A673 (cell line): ENCODE measurements at regions not wholly inside any gene's neighbourhood (a gene's known extent, or its start where the extent isn't known, plus 50 kb on each side); places are given as distances from the start of the nearest gene placed in this dataset.
"Not testable (repeated sequence)": the region's sequence is repeated elsewhere in the genome, so short reads cannot be mapped to it uniquely, and the experiment has no call there.

Experiments
- BruUV-seq: library from RNA; stranded (reverse); fragments of 400-500 nt; replicated peaks from 2 replicates; lab custom pipeline; 2021; lab: Mats Ljungman, UMichigan
- CTCF ChIA-PET: fragments of 300-600 bp; sonication (Branson Sonifier 250); formaldehyde crosslinking; loops from one replicate; lab custom pipeline; 2022; ENCODE audit warnings: antibody characterized with exemption; lab: Charles Lee
- POLR2A ChIA-PET: fragments of 300-600 bp; sonication (Branson Sonifier 250); formaldehyde crosslinking; loops from one replicate; lab custom pipeline; 2022; ENCODE audit warnings: antibody characterized with exemption; ENCODE audit not compliant: low non-redundant PET; lab: Charles Lee
- DNase-seq: peaks from one replicate; pipeline ENCODE4 v3.0.0-alpha.2; 2015; ENCODE audit warnings: low spot score
- H3K27ac ChIP-seq: fragments of 200-600 bp; sonication (generic); 2 replicates; pipeline ENCODE4 v1.5.1; 2016; ENCODE audit warnings: mixed run types, low read depth, mild to moderate bottlenecking, mixed read lengths, antibody characterized with exemption, low read length; ENCODE audit not compliant: poor library complexity, severe bottlenecking
- H3K27me3 ChIP-seq: fragments of 200-600 bp; sonication (generic); replicated peaks from 2 replicates; pipeline ENCODE4 v1.6.1; 2017; ENCODE audit warnings: mixed run types, low read depth, mild to moderate bottlenecking, mixed read lengths, antibody characterized with exemption, low read length; ENCODE audit not compliant: insufficient read depth, poor library complexity
- H3K36me3 ChIP-seq: fragments of 200-600 bp; sonication (generic); 2 replicates; pipeline ENCODE4 v1.6.1; 2016; ENCODE audit warnings: mixed run types, mild to moderate bottlenecking, mixed read lengths, antibody characterized with exemption, low read length; ENCODE audit not compliant: insufficient read depth, poor library complexity, severe bottlenecking
- H3K4me1 ChIP-seq: fragments of 200-600 bp; sonication (generic); 2 replicates; pipeline ENCODE4 v1.6.1; 2017; ENCODE audit warnings: mixed run types, mild to moderate bottlenecking, mixed read lengths, antibody characterized with exemption, low read length; ENCODE audit not compliant: insufficient read depth, poor library complexity, severe bottlenecking
- H3K4me3 ChIP-seq: fragments of 200-600 bp; sonication (generic); 2 replicates; pipeline ENCODE4 v1.5.1; 2016; ENCODE audit warnings: low read depth, mixed run types, mild to moderate bottlenecking, mixed read lengths, low read length; ENCODE audit not compliant: poor library complexity, severe bottlenecking
- H3K9me3 ChIP-seq: fragments of 200-600 bp; sonication (generic); 2 replicates; pipeline ENCODE4 v1.6.1; 2016; ENCODE audit warnings: mixed run types, low read depth, mild to moderate bottlenecking, mixed read lengths, antibody characterized with exemption, low read length; ENCODE audit not compliant: poor library complexity, severe bottlenecking
- EZH2 ChIP-seq: fragments of 200-600 bp; sonication (generic); IDR thresholded peaks from 2 replicates; pipeline ENCODE4 v1.6.1; 2017; ENCODE audit warnings: borderline replicate concordance, low read depth, mild to moderate bottlenecking, mixed read lengths, antibody characterized with exemption, low read length; ENCODE audit not compliant: poor library complexity, severe bottlenecking
- intact Hi-C: fragments of 100-400 bp; cut with micrococcal nuclease; formaldehyde crosslinking; loops from one replicate; pipeline ENCODE4 v1.10.0; 2022; ENCODE audit not compliant: unreplicated experiment
- TF ChIP-seq, protein P1 (sequence below): fragments of 300-800, 200-600 bp; sonication (generic); conservative IDR thresholded peaks from 2 replicates; pipeline ENCODE4 v1.5.1; 2017; ENCODE audit warnings: low read depth, mild to moderate bottlenecking, antibody characterized with exemption, low read length, moderate library complexity, mixed read lengths

DNA sequence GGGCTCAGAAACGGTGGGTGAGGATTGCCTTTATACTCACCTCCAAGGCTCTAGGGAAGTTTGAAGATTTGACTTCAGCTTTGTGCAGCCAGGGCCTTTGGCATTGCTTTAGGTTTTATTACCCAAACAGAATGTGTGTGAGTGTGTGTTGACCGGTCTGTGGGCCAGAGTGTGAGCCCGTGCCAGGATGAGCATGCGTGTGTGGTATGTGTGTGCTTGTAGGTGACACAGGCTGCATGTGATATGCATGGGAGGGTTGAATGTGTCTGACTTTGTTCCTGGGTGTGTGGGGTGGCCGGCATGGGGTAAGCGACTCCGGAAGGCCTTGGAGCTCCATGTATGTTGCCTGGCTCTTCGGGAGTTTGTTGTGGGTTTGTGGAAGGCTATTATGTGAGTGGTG lies 160.5 kb downstream of the FOXD2 start:
- Histone ChIP-seq H3K9me3 (peaks cover 9% of the 10 kb centered on the region), H3K36me3 (no peaks in the 10 kb centered on the region), H3K27ac (no peak overlapping the region), H3K27me3 (peaks cover 20% of the 10 kb centered on the region), H3K4me3 (no peak overlapping the region), H3K4me1 (no peaks in the 10 kb centered on the region)
- no TSS peak for BruUV-seq
- TF ChIP-seq, protein P1, sequence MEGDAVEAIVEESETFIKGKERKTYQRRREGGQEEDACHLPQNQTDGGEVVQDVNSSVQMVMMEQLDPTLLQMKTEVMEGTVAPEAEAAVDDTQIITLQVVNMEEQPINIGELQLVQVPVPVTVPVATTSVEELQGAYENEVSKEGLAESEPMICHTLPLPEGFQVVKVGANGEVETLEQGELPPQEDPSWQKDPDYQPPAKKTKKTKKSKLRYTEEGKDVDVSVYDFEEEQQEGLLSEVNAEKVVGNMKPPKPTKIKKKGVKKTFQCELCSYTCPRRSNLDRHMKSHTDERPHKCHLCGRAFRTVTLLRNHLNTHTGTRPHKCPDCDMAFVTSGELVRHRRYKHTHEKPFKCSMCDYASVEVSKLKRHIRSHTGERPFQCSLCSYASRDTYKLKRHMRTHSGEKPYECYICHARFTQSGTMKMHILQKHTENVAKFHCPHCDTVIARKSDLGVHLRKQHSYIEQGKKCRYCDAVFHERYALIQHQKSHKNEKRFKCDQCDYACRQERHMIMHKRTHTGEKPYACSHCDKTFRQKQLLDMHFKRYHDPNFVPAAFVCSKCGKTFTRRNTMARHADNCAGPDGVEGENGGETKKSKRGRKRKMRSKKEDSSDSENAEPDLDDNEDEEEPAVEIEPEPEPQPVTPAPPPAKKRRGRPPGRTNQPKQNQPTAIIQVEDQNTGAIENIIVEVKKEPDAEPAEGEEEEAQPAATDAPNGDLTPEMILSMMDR = no peak
- TF ChIP-seq EZH2 = no peak
- DNase-seq = no peak
- intact Hi-C loops = no loop called here
- ChIA-PET CTCF (no interaction called here), POLR2A (no interaction called here)

DNA sequence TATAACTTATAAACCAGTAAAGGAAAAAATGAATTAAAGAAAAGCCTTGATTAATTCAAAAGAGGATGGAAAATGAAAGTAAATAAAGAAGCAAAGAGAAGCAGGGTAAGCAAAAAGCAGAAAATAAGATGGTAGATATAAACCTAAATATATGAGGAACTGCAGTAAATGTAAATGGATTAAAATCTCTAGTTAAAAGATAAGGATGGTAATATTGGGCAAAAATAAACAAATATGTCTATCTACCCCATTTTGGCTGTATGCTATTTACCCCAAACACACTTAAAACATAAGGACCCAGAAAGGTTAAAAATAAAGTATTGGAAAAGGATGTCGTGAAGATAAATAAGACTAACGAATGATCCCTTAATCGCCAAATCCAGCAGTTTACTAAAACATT lies 161.9 kb downstream of the FOXD2 start:
- no peak overlapping the region for H3K4me3 ChIP-seq
- H3K9me3 ChIP-seq = peaks cover 9% of the 10 kb centered on the region
- no peak for TF ChIP-seq EZH2
- TF ChIP-seq, protein P1 = no peak
- POLR2A ChIA-PET = no interaction called here
- no peak overlapping the region for H3K27ac ChIP-seq
- no peaks in the 10 kb centered on the region for H3K36me3 ChIP-seq
- peaks cover 8% of the 10 kb centered on the region for H3K27me3 ChIP-seq
- no TSS peak for BruUV-seq
- DNase-seq = no peak
- CTCF ChIA-PET = no interaction called here
- intact Hi-C loops = no loop called here
- no peaks in the 10 kb centered on the region for H3K4me1 ChIP-seq

DNA sequence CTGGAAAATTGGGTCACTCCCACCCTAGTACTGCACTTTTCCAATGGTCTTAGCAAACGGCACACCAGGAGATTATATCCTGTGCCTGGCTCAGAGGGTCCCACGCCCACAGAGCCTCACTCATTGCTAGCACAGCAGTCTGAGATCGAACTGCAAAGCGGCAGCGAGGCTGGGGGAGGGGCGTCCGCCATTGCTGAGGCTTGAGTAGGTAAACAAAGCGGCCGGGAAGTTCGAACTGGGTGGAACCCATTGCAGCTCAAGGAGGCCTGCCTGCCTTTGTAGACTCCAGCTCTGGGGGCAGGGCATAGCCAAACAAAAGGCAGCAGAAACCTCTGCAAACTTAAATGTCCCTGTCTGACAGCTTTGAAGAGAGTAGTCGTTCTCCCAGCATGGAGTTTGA lies 164.6 kb downstream of the FOXD2 start:
- DNase-seq, H3K27me3 ChIP-seq, H3K27ac ChIP-seq, POLR2A ChIA-PET, H3K4me3 ChIP-seq, CTCF ChIA-PET, H3K9me3 ChIP-seq, H3K4me1 ChIP-seq, intact Hi-C loops, H3K36me3 ChIP-seq, BruUV-seq: not testable (repeated sequence)

DNA sequence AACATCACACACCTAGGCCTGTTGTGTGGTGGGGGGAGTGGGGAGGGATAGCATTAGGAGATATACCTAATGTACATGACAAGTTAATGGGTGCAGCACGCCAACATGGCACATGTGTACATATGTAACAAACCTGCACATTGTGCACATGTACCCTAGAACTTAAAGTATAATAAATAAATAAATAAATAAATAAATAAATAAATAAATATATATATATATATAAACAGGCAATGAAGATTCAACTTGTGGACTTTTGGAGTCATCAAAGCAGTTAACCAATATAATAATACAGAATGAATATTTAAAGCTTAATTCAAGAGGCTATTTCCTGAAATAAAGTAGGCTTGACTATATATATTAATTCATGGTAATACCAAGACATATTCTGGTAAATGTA lies 167.0 kb downstream of the FOXD2 start:
- POLR2A ChIA-PET, intact Hi-C loops: not testable (repeated sequence)

More for the DNA sequence above, 167.0 kb downstream of the FOXD2 start:
- H3K4me3 ChIP-seq, H3K36me3 ChIP-seq, H3K4me1 ChIP-seq, CTCF ChIA-PET, BruUV-seq, DNase-seq, H3K27me3 ChIP-seq, H3K27ac ChIP-seq, H3K9me3 ChIP-seq: not testable (repeated sequence)
